ENCODE measurements at regions not wholly inside any gene's neighbourhood (a gene's known extent, or its start where the extent isn't known, plus 50 kb on each side); places are given as distances from the start of the nearest gene placed in this dataset.

DNA sequence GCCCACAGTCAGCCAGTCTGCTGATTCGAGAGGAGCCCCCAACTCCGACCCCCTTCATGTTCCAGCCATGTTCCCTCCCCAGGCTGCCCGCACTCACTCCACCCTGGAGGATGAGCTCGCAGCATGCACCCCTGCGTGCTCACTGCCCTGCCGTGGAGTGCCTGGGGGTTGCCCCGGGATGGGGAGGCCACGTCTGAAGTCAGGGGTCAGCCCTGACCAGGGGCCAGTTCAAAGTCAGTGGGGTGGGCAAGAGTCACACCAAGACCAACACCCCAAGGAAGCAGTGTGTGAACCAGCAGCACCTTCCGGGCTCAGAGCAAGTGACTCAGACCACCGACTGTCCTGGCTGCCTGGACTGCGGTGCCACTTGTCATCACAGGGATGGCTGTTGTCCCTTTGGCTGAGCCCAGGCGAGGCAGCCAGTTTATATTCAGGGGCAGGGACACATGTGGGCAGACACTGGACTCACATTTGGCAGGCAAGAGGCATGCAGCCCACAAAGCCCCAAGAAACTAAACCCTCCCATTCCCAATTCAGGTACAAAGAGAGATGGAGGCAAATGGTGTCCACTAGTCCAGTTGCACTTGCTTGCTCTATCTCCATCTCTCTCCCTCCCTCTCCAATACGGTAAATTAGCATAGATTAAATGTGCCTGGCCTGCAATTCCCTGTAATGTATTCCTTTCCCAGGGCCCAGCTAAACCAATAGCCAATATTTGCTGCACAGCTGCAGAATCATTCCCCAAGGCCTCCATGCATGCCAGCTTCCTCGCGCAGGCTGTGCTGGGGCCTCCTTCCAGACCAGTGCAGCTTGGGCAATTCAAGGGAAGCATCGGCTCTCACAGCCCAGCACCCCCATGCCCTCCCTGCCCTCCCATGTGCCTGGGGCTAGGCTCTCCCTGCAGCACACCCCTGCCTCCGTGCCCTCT is 135.7 kb upstream of the IQSEC1 start:
- TF ChIP-seq, protein P1, sequence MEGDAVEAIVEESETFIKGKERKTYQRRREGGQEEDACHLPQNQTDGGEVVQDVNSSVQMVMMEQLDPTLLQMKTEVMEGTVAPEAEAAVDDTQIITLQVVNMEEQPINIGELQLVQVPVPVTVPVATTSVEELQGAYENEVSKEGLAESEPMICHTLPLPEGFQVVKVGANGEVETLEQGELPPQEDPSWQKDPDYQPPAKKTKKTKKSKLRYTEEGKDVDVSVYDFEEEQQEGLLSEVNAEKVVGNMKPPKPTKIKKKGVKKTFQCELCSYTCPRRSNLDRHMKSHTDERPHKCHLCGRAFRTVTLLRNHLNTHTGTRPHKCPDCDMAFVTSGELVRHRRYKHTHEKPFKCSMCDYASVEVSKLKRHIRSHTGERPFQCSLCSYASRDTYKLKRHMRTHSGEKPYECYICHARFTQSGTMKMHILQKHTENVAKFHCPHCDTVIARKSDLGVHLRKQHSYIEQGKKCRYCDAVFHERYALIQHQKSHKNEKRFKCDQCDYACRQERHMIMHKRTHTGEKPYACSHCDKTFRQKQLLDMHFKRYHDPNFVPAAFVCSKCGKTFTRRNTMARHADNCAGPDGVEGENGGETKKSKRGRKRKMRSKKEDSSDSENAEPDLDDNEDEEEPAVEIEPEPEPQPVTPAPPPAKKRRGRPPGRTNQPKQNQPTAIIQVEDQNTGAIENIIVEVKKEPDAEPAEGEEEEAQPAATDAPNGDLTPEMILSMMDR (IDR thresholded peaks at IDR 0.05; ENCODE audit: control insufficient read depth, extremely low read depth, insufficient read depth), result no peak
- DNase-seq (ENCODE audit: low read depth), result no peak
- H3K4me3 ChIP-seq (ENCODE audit: low read depth, low read length), result no peak overlapping the region

DNA sequence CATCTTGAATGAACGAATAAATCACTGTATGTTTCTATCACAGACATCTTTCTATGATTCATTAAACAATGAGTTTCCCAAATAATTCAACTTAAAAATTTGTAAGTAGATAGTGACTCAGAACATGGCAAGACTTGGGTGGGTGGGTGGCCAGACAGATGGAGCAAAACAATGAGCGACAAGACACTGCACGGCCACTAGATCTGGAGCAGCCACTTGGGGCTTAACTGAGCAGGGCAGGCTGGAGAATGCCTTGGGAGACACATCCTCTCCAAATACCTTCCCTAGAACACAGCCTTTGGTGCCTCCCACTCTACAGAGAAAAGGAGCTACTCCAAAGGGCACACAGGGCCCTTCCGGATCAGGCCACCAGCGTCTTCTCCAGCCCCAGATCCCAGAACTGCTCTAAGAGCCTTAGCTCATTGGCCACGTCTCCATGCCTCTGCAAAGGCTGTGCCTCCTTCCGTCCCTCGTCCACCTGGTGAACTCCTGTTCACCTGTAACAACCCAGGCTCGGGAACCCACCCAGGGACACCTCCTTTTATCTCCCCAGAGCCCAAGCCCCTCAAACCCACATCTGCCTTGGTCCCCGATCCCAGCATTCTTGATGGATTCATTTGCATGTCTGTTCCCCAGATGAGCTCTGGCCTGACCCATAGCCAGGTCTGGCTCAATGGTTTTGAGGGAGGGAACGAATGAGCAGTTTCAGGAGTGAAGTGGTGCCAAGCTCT is 134.9 kb upstream of the IQSEC1 start:
- TF ChIP-seq, protein P1 (IDR thresholded peaks at IDR 0.05; ENCODE audit: control insufficient read depth, extremely low read depth, insufficient read depth), result no peak
- DNase-seq (ENCODE audit: low read depth), result no peak
- no peak overlapping the region for H3K4me3 ChIP-seq (ENCODE audit: low read depth, low read length)

DNA sequence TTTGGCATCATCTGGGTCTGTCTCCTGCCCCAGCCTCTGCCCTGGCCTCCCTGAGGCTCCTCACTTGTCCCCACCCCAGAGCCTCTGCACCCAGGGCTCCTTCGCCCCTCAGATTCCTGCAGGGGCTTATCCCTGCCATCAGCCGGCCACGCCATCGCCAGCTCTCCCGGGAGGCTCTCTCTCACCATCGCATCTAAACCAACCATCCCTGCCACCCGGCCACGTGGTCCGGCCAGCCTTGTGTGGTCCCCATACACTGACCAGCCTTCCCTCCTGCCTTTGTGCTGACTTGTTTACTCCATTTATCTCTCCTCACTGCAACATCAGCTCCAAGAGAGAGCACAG is 134.3 kb upstream of the IQSEC1 start:
- DNase-seq (ENCODE audit: low read depth), result no peak
- TF ChIP-seq, protein P1 (IDR thresholded peaks at IDR 0.05; ENCODE audit: control insufficient read depth, extremely low read depth, insufficient read depth), result no peak
- no peak overlapping the region for H3K4me3 ChIP-seq (ENCODE audit: low read depth, low read length)

DNA sequence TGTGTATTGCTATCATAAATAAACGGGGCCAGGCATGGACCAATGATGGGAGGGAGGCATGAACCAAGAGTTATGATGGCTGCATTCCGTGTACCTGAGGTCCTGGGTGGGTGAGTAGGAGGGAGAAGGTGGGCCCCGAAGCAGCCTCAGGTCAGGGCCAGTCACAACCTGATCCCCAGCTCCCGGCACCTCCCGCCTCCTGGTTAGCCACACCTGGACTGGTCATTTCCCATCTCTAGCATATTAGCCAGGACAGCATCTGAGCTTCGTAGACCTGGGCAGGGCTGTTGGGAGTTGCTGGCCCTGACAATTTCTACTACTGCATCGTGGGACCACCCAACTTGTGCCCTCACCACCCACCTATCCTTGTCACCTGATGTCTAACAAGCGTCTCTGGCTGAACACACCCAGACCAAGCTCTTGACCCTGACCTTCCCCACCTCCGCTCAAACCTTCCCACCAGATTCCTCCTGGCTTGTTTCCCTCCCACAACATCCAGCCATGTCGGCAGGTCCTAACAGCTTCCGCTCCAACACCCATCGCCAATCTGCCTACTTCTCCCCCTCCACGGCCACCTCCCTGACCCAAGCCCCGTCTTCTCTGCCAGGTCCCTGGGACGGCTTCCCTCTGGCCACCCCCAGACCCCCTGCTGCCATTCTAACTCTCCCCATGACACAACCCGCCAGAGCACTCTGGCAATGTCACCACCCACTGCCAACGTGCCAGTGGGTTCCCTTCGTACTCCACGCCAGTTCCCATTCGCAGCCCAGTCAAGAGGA is 133.8 kb upstream of the IQSEC1 start:
- no peak overlapping the region for H3K4me3 ChIP-seq (ENCODE audit: low read depth, low read length)
- TF ChIP-seq, protein P1 (IDR thresholded peaks at IDR 0.05; ENCODE audit: control insufficient read depth, extremely low read depth, insufficient read depth), result no peak
- DNase-seq (ENCODE audit: low read depth), result no peak

DNA sequence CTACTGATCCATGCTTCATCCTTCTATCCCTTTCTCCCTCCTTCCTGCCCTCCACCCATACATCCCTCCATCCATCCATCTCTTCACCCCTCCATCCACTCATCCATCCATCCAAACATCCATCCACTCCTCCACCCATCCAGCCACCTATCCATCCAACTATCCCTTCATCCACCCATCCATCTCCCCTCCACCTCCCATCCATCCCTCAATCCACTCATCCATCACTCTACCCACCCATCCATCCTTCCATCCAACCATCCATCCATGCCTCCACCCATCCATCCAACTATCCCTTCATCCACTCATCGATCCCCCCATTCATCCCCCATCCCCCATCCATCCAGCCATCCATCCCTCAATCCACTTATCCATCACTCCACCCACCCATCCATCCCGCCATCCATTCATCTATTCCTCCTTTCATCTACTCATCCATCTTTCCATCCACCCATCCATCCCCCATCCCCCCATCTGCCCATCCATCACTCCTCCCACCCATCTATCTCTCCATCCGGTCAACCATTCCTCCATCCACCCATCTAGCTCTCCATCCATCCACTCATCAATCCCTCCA is 132.4 kb upstream of the IQSEC1 start:
- no peak overlapping the region for H3K4me3 ChIP-seq (ENCODE audit: low read depth, low read length)
- DNase-seq (ENCODE audit: low read depth), result no peak
- TF ChIP-seq, protein P1 (IDR thresholded peaks at IDR 0.05; ENCODE audit: control insufficient read depth, extremely low read depth, insufficient read depth), result no peak

DNA sequence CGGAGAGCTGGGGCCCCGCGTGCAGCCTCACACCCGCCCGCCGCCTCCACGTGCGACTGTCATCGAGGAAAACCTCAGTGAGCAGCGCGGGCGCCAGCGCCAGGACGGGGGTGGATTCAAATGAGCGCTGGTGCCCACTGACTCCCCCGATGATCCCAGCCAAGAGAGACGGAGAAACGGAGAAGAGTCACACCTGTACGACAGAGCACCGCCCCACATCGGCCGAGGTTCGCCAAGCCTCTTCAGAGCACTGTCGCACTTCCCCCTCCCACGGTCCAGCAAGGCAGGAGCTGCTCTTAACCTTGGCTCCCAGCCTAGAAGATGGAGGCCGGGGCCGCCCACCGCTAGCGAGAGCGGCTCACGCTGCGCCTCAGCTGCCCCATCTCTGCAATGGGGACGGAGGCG is 130.9 kb upstream of the IQSEC1 start:
- no peak for DNase-seq (ENCODE audit: low read depth)
- H3K4me3 ChIP-seq (ENCODE audit: low read depth, low read length), result no peak overlapping the region
- TF ChIP-seq, protein P1 (IDR thresholded peaks at IDR 0.05; ENCODE audit: control insufficient read depth, extremely low read depth, insufficient read depth), result no peak
